HCT116 (cell line): ENCODE measurements at regions not wholly inside any gene's neighbourhood (a gene's known extent, or its start where the extent isn't known, plus 50 kb on each side); places are given as distances from the start of the nearest gene placed in this dataset.

Source experiments
- ATAC-seq: fragments of 200-7000 bp; cut with Tn5 transposase; 2 replicates; pipeline ENCODE4 v1.9.1; 2020; ENCODE audit warnings: mild to moderate bottlenecking, moderate library complexity
- BruUV-seq: library from RNA; stranded (reverse); fragments of 400-500 nt; replicated peaks from 2 replicates; lab custom pipeline; 2021; lab: Mats Ljungman, UMichigan
- CTCF ChIA-PET: fragments of 300-600 bp; sonication (Branson Sonifier 250); formaldehyde crosslinking; loops from one replicate; lab custom pipeline; 2021; ENCODE audit warnings: antibody characterized with exemption; lab: Charles Lee
- POLR2A ChIA-PET: fragments of 300-600, 350-600 bp; sonication (Branson Sonifier 250); formaldehyde crosslinking; loops from one replicate; lab custom pipeline; 2021; ENCODE audit warnings: antibody characterized with exemption; lab: Charles Lee
- RAD21 ChIA-PET, 2 experiments: fragments of 300-600 bp; sonication (Branson Sonifier 250); formaldehyde crosslinking; loops; one replicate each; lab custom pipeline; 2023; ENCODE audit warnings: low total read pairs in 2 of 2; ENCODE audit not compliant: uncharacterized antibody in 2 of 2, unreplicated experiment in 2 of 2, low non-redundant PET in 1 of 2; lab: Charles Lee
- DNase-seq: peaks from one replicate; pipeline ENCODE4 v3.0.0-alpha.2; 2010; ENCODE audit warnings: low read depth, low spot score
- H2AFZ ChIP-seq: fragments of 200-600 bp; shearing (Covaris generic), sonication (generic); 2 replicates; pipeline ENCODE4 v1.6.1; 2017; ENCODE audit warnings: low read depth, mixed run types, mixed read lengths, antibody characterized with exemption, low read length; ENCODE audit not compliant: poor library complexity, severe bottlenecking
- H3K27ac ChIP-seq: 2 replicates; pipeline ENCODE4 v1.5.1; 2012; ENCODE audit warnings: low read depth, low read length
- H3K27me3 ChIP-seq: fragments of 200-600 bp; sonication (generic); 2 replicates; pipeline ENCODE4 v1.6.1; 2016; ENCODE audit warnings: mixed run types, low read length, mixed read lengths; ENCODE audit not compliant: insufficient read depth
- H3K36me3 ChIP-seq, 2 experiments: fragments of 200-500 bp in 1 of 2; fragments of 200-600 bp in 1 of 2; sonication (Bioruptor generic) in 1 of 2; sonication (generic) in 1 of 2; 2 replicates each; pipeline versions ENCODE4 v1.5.1 to v1.6.1; 2014 to 2016; ENCODE audit warnings: low read length in 2 of 2, inconsistent platforms in 1 of 2, mixed read lengths in 1 of 2, mixed run types in 1 of 2; ENCODE audit not compliant: insufficient read depth in 2 of 2, control insufficient read depth in 1 of 2
- H3K4me1 ChIP-seq, 2 experiments: fragments of 200-600 bp in 1 of 2; sonication (generic) in 1 of 2; 2 replicates each; pipeline versions ENCODE4 v1.5.1 to v1.6.1; 2012 to 2017; ENCODE audit warnings: low read length in 2 of 2, inconsistent platforms in 1 of 2, mild to moderate bottlenecking in 1 of 2, mixed read lengths in 1 of 2, mixed run types in 1 of 2, moderate library complexity in 1 of 2; ENCODE audit not compliant: insufficient read depth in 2 of 2, control insufficient read depth in 1 of 2
- H3K4me2 ChIP-seq: fragments of 200-600 bp; sonication (generic); 2 replicates; pipeline ENCODE4 v1.6.1; 2017; ENCODE audit warnings: mixed run types, low read length, mixed read lengths
- H3K4me3 ChIP-seq, 2 experiments: fragments of 200-600 bp in 1 of 2; sonication (generic) in 1 of 2; replicated peaks in 1 of 2; 2 replicates each; pipeline ENCODE4 v1.5.1; 2011 to 2016; ENCODE audit warnings: low read length in 2 of 2, control low read depth in 1 of 2, low read depth in 1 of 2, mild to moderate bottlenecking in 1 of 2, mixed read lengths in 1 of 2, mixed run types in 1 of 2
- H3K79me2 ChIP-seq: fragments of 200-600 bp; sonication (generic); 2 replicates; pipeline ENCODE4 v1.6.1; 2017; ENCODE audit warnings: mild to moderate bottlenecking, mixed run types, low read length, moderate library complexity, mixed read lengths; ENCODE audit not compliant: insufficient read depth
- H3K9ac ChIP-seq: fragments of 200-600 bp; sonication (generic); 2 replicates; pipeline ENCODE4 v1.6.1; 2016; ENCODE audit warnings: low read length, mixed read lengths
- H3K9me2 ChIP-seq: fragments of 200-600 bp; sonication (generic), shearing (Covaris generic); 2 replicates; pipeline ENCODE4 v1.6.1; 2017; ENCODE audit warnings: mixed run types, mild to moderate bottlenecking, moderate library complexity; ENCODE audit not compliant: insufficient read depth
- H3K9me3 ChIP-seq, 2 experiments: fragments of 200-500 bp in 1 of 2; fragments of 200-600 bp in 1 of 2; sonication (Bioruptor generic) in 1 of 2; sonication (generic) in 1 of 2; 2 replicates each; pipeline ENCODE4 v1.6.1; 2014 to 2017; ENCODE audit warnings: low read length in 2 of 2, mixed read lengths in 2 of 2, inconsistent platforms in 1 of 2, low read depth in 1 of 2, mild to moderate bottlenecking in 1 of 2, mixed run types in 1 of 2, moderate library complexity in 1 of 2; ENCODE audit not compliant: control insufficient read depth in 1 of 2, insufficient read depth in 1 of 2
- H4K20me1 ChIP-seq: fragments of 200-600 bp; sonication (generic), shearing (Covaris generic); 2 replicates; pipeline ENCODE4 v1.6.1; 2017; ENCODE audit warnings: mixed run types, mild to moderate bottlenecking, moderate library complexity; ENCODE audit not compliant: insufficient read depth
- CEBPB ChIP-seq: IDR thresholded peaks from 2 replicates; pipeline ENCODE4 v1.6.1; 2012; ENCODE audit warnings: low read depth
- EGR1 ChIP-seq: IDR thresholded peaks from 2 replicates; pipeline ENCODE4 v1.6.1; 2012; ENCODE audit warnings: low read depth
- EZH2 ChIP-seq: fragments of 200-600 bp; sonication (generic); IDR thresholded peaks from 2 replicates; pipeline ENCODE4 v1.6.1; 2017; ENCODE audit warnings: antibody characterized with exemption, mixed run types
- EZH2phosphoT487 ChIP-seq: fragments of 200-600 bp; IDR thresholded peaks from 2 replicates; pipeline ENCODE4 v1.6.1; 2018; ENCODE audit warnings: antibody characterized with exemption, borderline replicate concordance
- FOSL1 ChIP-seq: IDR thresholded peaks from 2 replicates; pipeline ENCODE4 v1.6.1; 2012; ENCODE audit warnings: low read depth
- JUND ChIP-seq: IDR thresholded peaks from 2 replicates; pipeline ENCODE4 v1.6.1; 2012
- POLR2A ChIP-seq: IDR thresholded peaks from 2 replicates; pipeline ENCODE4 v1.7.0; 2011; ENCODE audit warnings: borderline replicate concordance; ENCODE audit not compliant: insufficient read depth, insufficient read length; ENCODE audit errors: extremely low read depth
- POLR2AphosphoS5 ChIP-seq: IDR thresholded peaks from 2 replicates; pipeline ENCODE4 v1.6.1; 2011; ENCODE audit warnings: mild to moderate bottlenecking, low read depth, low read length, moderate library complexity
- SIN3A ChIP-seq: IDR thresholded peaks from 2 replicates; pipeline ENCODE4 v1.6.1; 2012; ENCODE audit warnings: low read depth
- SP1 ChIP-seq: IDR thresholded peaks from 2 replicates; pipeline ENCODE4 v1.6.1; 2012; ENCODE audit warnings: low read depth
- TCF7L2 ChIP-seq: IDR thresholded peaks from 2 replicates; pipeline ENCODE4 v1.7.0; 2011; ENCODE audit warnings: borderline replicate concordance, inconsistent platforms; ENCODE audit not compliant: insufficient read depth, insufficient read length; ENCODE audit errors: extremely low read depth
- YY1 ChIP-seq: IDR thresholded peaks from 2 replicates; pipeline ENCODE4 v1.6.1; 2011; ENCODE audit warnings: low read length, low read depth, moderate library complexity, mild to moderate bottlenecking; ENCODE audit not compliant: insufficient replicate concordance; ENCODE audit errors: extremely low read depth
- ZNF274 ChIP-seq: fragments of 200-500 bp; sonication (Bioruptor generic); IDR thresholded peaks from 2 replicates; pipeline ENCODE4 v1.6.1; 2014; ENCODE audit warnings: mild to moderate bottlenecking, low read depth, low read length, inconsistent platforms
- intact Hi-C: fragments of 100-400 bp; cut with micrococcal nuclease; formaldehyde crosslinking; loops from 2 replicates; pipeline ENCODE4 v1.10.0; 2022
- TF ChIP-seq, protein P1 (sequence below): IDR thresholded peaks from 2 replicates; pipeline ENCODE4 v1.6.1; 2012
- TF ChIP-seq, protein P2 (sequence below): IDR thresholded peaks from 2 replicates; pipeline ENCODE4 v1.6.1; 2012

DNA sequence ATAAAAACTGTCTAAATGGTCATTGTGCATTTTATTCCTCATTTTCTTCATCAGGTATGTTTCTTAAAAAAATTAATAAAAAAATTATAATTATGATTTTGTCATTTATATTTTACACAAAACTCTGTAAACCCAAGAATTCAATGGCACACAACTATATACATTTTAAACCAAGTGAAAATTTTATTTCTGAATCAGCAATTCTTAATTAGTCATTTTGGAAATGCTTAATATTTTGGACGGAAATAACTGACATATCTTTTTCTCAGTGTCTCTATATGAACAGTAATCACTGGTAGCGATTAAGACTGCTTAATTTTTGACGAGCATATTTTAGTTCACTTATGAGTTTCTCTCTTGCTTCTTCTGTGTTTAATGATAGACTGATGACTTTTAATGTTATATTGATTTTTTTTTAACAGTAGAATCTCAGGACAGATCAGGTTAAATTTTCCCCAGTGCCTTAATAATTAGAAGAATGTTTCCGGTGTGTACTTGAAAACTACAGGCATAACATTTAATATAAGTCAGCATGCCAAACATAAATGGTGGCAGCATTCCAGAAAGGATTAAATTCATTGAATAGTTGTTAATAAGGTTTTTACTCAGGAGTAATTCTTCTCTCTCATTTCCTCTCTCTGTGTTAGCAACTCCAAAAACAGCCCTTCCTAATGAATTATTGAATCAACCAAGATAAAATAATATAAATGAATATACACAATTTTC is 644.7 kb upstream of the CDH6 start:
- H3K79me2 ChIP-seq, result no peaks in the 10 kb centered on the region
- peaks cover 4 to 16% of the 10 kb centered on the region in 2 experiments; a peak in 2 of 4 replicates for H3K9me3 ChIP-seq
- no peak overlapping the region for H3K27ac ChIP-seq
- no peaks in the 10 kb centered on the region for H3K9me2 ChIP-seq
- ChIA-PET RAD21 (no interaction called here), POLR2A (no interaction called here), CTCF (no interaction called here)
- no peak for ATAC-seq
- no TSS peak for BruUV-seq
- H3K36me3 ChIP-seq, result no peaks in the 10 kb centered on the region
- H3K4me1 ChIP-seq, result no peaks in the 10 kb centered on the region
- no peak overlapping the region for H3K4me2 ChIP-seq
- H3K27me3 ChIP-seq, result no peaks in the 10 kb centered on the region
- intact Hi-C loops, result no loop called here
- TF ChIP-seq JUND (no peak), EGR1 (no peak), TCF7L2 (no peak), YY1 (no peak), POLR2AphosphoS5 (no peak), CEBPB (no peak), SP1 (no peak)
- no peak for DNase-seq
- no peak overlapping the region for H3K9ac ChIP-seq
- no peaks in the 10 kb centered on the region for H4K20me1 ChIP-seq
- H3K4me3 ChIP-seq, result no peak overlapping the region
- H2AFZ ChIP-seq, result no peak overlapping the region

DNA sequence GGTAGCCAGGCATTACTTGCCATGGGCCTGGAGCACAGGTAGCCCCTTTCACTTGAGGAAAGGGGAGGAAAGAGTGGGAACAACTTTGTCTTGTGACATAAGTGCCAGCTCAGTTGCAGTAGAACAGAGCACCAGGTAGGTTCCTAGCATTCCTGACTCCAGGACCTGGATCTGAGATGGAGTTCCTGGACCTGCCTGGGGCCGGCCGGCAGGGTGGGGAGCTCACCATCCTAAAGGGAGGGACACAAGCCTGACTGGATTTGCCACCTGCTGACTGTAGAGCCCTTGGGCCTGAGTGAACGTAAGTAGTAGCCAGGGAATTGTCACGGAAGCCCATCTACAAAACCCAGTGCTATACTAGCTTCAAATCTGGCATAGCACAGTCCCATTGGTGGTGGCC is 653.3 kb upstream of the CDH6 start:
- no peak for ATAC-seq
- no peak overlapping the region for H3K27ac ChIP-seq
- H3K4me2 ChIP-seq, result no peak overlapping the region
- POLR2A ChIA-PET, result no interaction called here
- H3K79me2 ChIP-seq, result no peaks in the 10 kb centered on the region
- peaks cover 11% of the 10 kb centered on the region in 2 experiments; a peak in 3 of 4 replicates for H3K9me3 ChIP-seq
- no peak for TF ChIP-seq FOSL1
- TF ChIP-seq, protein P1, sequence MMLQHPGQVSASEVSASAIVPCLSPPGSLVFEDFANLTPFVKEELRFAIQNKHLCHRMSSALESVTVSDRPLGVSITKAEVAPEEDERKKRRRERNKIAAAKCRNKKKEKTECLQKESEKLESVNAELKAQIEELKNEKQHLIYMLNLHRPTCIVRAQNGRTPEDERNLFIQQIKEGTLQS, result no peak
- TF ChIP-seq POLR2A, result no peak
- no peak for TF ChIP-seq POLR2AphosphoS5
- TF ChIP-seq, protein P2, sequence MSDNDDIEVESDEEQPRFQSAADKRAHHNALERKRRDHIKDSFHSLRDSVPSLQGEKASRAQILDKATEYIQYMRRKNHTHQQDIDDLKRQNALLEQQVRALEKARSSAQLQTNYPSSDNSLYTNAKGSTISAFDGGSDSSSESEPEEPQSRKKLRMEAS, result no peak
- TF ChIP-seq SP1, result no peak
- no peak for TF ChIP-seq TCF7L2
- no peak for TF ChIP-seq EZH2
- no peak for TF ChIP-seq EGR1
- no peak for TF ChIP-seq ZNF274
- no peak for TF ChIP-seq SIN3A
- TF ChIP-seq EZH2phosphoT487, result no peak
- RAD21 ChIA-PET, result no interaction called here
- H3K4me1 ChIP-seq, result no peaks in the 10 kb centered on the region
- no peaks in the 10 kb centered on the region for H3K36me3 ChIP-seq
- H3K9ac ChIP-seq, result no peak overlapping the region
- no peaks in the 10 kb centered on the region for H4K20me1 ChIP-seq
- BruUV-seq, result no TSS peak
- H3K27me3 ChIP-seq, result no peaks in the 10 kb centered on the region
- no peak overlapping the region for H3K4me3 ChIP-seq
- H3K9me2 ChIP-seq, result no peaks in the 10 kb centered on the region
- DNase-seq, result no peak
- H2AFZ ChIP-seq, result no peak overlapping the region
- intact Hi-C loops, result no loop called here
- CTCF ChIA-PET, result no interaction called here
